Neuronal stem cell (in vitro differentiated cells): ENCODE measurements at regions not wholly inside any gene's neighbourhood (a gene's known extent, or its start where the extent isn't known, plus 50 kb on each side); places are given as distances from the start of the nearest gene placed in this dataset.

Source experiments
- DNase-seq: peaks from one replicate; pipeline ENCODE4 v3.0.0-alpha.2; 2013; ENCODE audit warnings: low spot score
- H2AFZ ChIP-seq: one replicate; pipeline ENCODE4 v1.6.1; 2013; ENCODE audit warnings: mild to moderate bottlenecking, low read length, inconsistent platforms
- H2AK5ac ChIP-seq: 2 replicates; pipeline ENCODE4 v1.6.1; 2013; ENCODE audit warnings: low read depth, mild to moderate bottlenecking, inconsistent platforms, low read length, moderate library complexity, mixed read lengths
- H2BK120ac ChIP-seq: 2 replicates; pipeline ENCODE4 v1.6.1; 2013; ENCODE audit warnings: low read depth, mild to moderate bottlenecking, inconsistent platforms, low read length, moderate library complexity, mixed read lengths
- H2BK12ac ChIP-seq: one replicate; pipeline ENCODE4 v1.6.1; 2013; ENCODE audit warnings: low read length, inconsistent platforms
- H2BK15ac ChIP-seq: 2 replicates; pipeline ENCODE4 v1.6.1; 2013; ENCODE audit warnings: mild to moderate bottlenecking, low read length, inconsistent platforms, mixed read lengths
- H2BK5ac ChIP-seq: one replicate; pipeline ENCODE4 v1.6.1; 2013; ENCODE audit warnings: inconsistent platforms, mild to moderate bottlenecking, low read length, moderate library complexity
- H3K14ac ChIP-seq: one replicate; pipeline ENCODE4 v1.6.1; 2013; ENCODE audit warnings: low read length, inconsistent platforms
- H3K18ac ChIP-seq: 2 replicates; pipeline ENCODE4 v1.6.1; 2013; ENCODE audit warnings: low read length, inconsistent platforms
- H3K23ac ChIP-seq: 2 replicates; pipeline ENCODE4 v1.6.1; 2013; ENCODE audit warnings: low read depth, mild to moderate bottlenecking, mixed read lengths, low read length, inconsistent platforms; ENCODE audit not compliant: poor library complexity
- H3K27ac ChIP-seq: replicated peaks from 3 replicates; pipeline ENCODE4 v1.5.1; 2013; ENCODE audit warnings: low read length, inconsistent platforms
- H3K27me3 ChIP-seq, 3 experiments: 2 replicates each; pipeline ENCODE4 v1.6.1; 2013; ENCODE audit warnings: low read length in 3 of 3, mild to moderate bottlenecking in 2 of 3, inconsistent platforms in 1 of 3, low read depth in 1 of 3, mixed read lengths in 1 of 3, moderate library complexity in 1 of 3; ENCODE audit not compliant: control insufficient read depth in 3 of 3, insufficient read depth in 3 of 3
- H3K36me3 ChIP-seq, 2 donors: replicated peaks in 1 of 2; 2 replicates each; pipeline ENCODE4 v1.6.1; 2013; ENCODE audit warnings: low read length in 2 of 2; ENCODE audit not compliant: control insufficient read depth in 2 of 2, insufficient read depth in 2 of 2
- H3K4ac ChIP-seq: 2 replicates; pipeline ENCODE4 v1.6.1; 2013; ENCODE audit warnings: inconsistent platforms, mild to moderate bottlenecking, low read length, moderate library complexity
- H3K4me1 ChIP-seq, 2 donors: 1 replicate in 1 of 2; 2 replicates in 1 of 2; pipeline ENCODE4 v1.6.1; 2013; ENCODE audit warnings: low read length in 2 of 2, low read depth in 1 of 2; ENCODE audit not compliant: control insufficient read depth in 2 of 2, insufficient read depth in 1 of 2
- H3K4me2 ChIP-seq: one replicate; pipeline ENCODE4 v1.6.1; 2013; ENCODE audit warnings: mild to moderate bottlenecking, low read length, inconsistent platforms; ENCODE audit not compliant: insufficient read depth, poor library complexity, severe bottlenecking
- H3K4me3 ChIP-seq, 2 donors: 2 replicates each; pipeline ENCODE4 v1.5.1; 2013; ENCODE audit warnings: low read length in 2 of 2, mild to moderate bottlenecking in 2 of 2, inconsistent platforms in 1 of 2, moderate library complexity in 1 of 2
- H3K79me1 ChIP-seq: one replicate; pipeline ENCODE4 v1.6.1; 2013; ENCODE audit warnings: low read depth, mild to moderate bottlenecking, inconsistent platforms, low read length, moderate library complexity
- H3K9ac ChIP-seq: one replicate; pipeline ENCODE4 v1.6.1; 2013; ENCODE audit warnings: mild to moderate bottlenecking, low read depth, low read length, inconsistent platforms; ENCODE audit not compliant: poor library complexity
- H3K9me3 ChIP-seq, 2 donors: replicated peaks in 1 of 2; 2 replicates each; pipeline versions ENCODE3 to v1.6.1; 2013; ENCODE audit warnings: low read length in 2 of 2, mild to moderate bottlenecking in 2 of 2, inconsistent platforms in 1 of 2, low read depth in 1 of 2, mixed read lengths in 1 of 2, moderate library complexity in 1 of 2; ENCODE audit not compliant: control insufficient read depth in 2 of 2, insufficient read depth in 1 of 2
- H4K8ac ChIP-seq: one replicate; pipeline ENCODE4 v1.6.1; 2013; ENCODE audit warnings: low read depth, mild to moderate bottlenecking, inconsistent platforms, low read length, moderate library complexity
- H4K91ac ChIP-seq: one replicate; pipeline ENCODE4 v1.6.1; 2013; ENCODE audit warnings: low read length, low read depth, mild to moderate bottlenecking, inconsistent platforms; ENCODE audit not compliant: poor library complexity
- WGBS, 2 donors: extraction: QIAGEN DNeasy Blood & Tissue Kit; methylation state at CpG; one replicate each; pipeline ENCODE4 v1.1.7; 2013; ENCODE audit warnings: missing lambda C conversion rate in 2 of 2, mixed read lengths in 1 of 2; ENCODE audit not compliant: insufficient read length in 2 of 2, insufficient replicate concordance in 1 of 2; ENCODE audit errors: extremely low coverage in 2 of 2; 5-methylcytosine and 5-hydroxymethylcytosine counted together

GRCh38 chr5:1651971-1652872 lies 128.5 kb upstream of the LPCAT1 start:
- no peak overlapping the region for H2AFZ ChIP-seq
- H2BK12ac ChIP-seq = no peak overlapping the region
- H3K18ac ChIP-seq = peak overlapping the region; percentile 57
- H4K8ac ChIP-seq = no peak overlapping the region
- no peak overlapping the region for H2BK5ac ChIP-seq
- peaks cover 0 to 36% (median 19%) of the 10 kb centered on the region in 3 experiments for H3K27me3 ChIP-seq
- H3K4me3 ChIP-seq = no peak overlapping the region
- no peaks in the 10 kb centered on the region for H3K79me1 ChIP-seq
- no peak overlapping the region for H4K91ac ChIP-seq
- no peak overlapping the region for H3K4ac ChIP-seq
- H3K4me1 ChIP-seq = no peaks in the 10 kb centered on the region
- H3K4me2 ChIP-seq = no peak overlapping the region
- no peaks in the 10 kb centered on the region for H3K36me3 ChIP-seq
- H3K9me3 ChIP-seq = no peaks in the 10 kb centered on the region
- no peak overlapping the region for H3K9ac ChIP-seq
- H3K23ac ChIP-seq = peak overlapping the region; percentile 5
- peak overlapping the region; percentile 74 for H2AK5ac ChIP-seq
- peak overlapping the region; percentile 56 for H3K14ac ChIP-seq
- H2BK15ac ChIP-seq = peak overlapping the region; percentile 83
- DNase-seq = no peak
- H3K27ac ChIP-seq = no peak overlapping the region
- WGBS, 2 donors = no CpG with 5 or more reads among the region's 13 CpGs
- peak overlapping the region; percentile 2 for H2BK120ac ChIP-seq

- no peaks in the 10 kb centered on the region for H3K4me1 ChIP-seq
- H3K4ac ChIP-seq = no peak overlapping the region
- no peak overlapping the region for H4K91ac ChIP-seq
- no peaks in the 10 kb centered on the region for H3K36me3 ChIP-seq
- no peak overlapping the region for H2AFZ ChIP-seq
- no peak overlapping the region for H3K4me3 ChIP-seq
- H3K79me1 ChIP-seq = no peaks in the 10 kb centered on the region
- H3K18ac ChIP-seq = no peak overlapping the region
- H2AK5ac ChIP-seq = no peak overlapping the region
- no peak overlapping the region for H2BK120ac ChIP-seq
- no peak overlapping the region for H3K27ac ChIP-seq
- H3K27me3 ChIP-seq = peaks cover 0 to 27% (median 19%) of the 10 kb centered on the region in 3 experiments
- H3K9ac ChIP-seq = no peak overlapping the region
- no peak overlapping the region for H2BK15ac ChIP-seq
- no peak overlapping the region for H2BK12ac ChIP-seq
- H3K9me3 ChIP-seq = no peaks in the 10 kb centered on the region
- no peak overlapping the region for H3K23ac ChIP-seq
- no CpG with 5 or more reads among the region's 6 CpGs for WGBS, 2 donors
- H3K4me2 ChIP-seq = no peak overlapping the region
- no peak for DNase-seq
- no peak overlapping the region for H4K8ac ChIP-seq
- no peak overlapping the region for H2BK5ac ChIP-seq
- H3K14ac ChIP-seq = no peak overlapping the region
Observed at GRCh38 chr5:1651250-1651649, 127.5 kb upstream of the LPCAT1 start.

- Histone ChIP-seq H2BK5ac (no peak overlapping the region), H3K4ac (no peak overlapping the region), H3K4me3 (no peak overlapping the region), H4K91ac (no peak overlapping the region), H3K79me1 (no peaks in the 10 kb centered on the region), H3K36me3 (no peaks in the 10 kb centered on the region), H2BK120ac (no peak overlapping the region), H2AFZ (no peak overlapping the region), H3K27me3 (peaks cover 0 to 26% (median 26%) of the 10 kb centered on the region in 3 experiments), H4K8ac (no peak overlapping the region), H3K23ac (no peak overlapping the region), H3K4me2 (no peak overlapping the region), H3K9ac (no peak overlapping the region), H3K14ac (no peak overlapping the region), H3K27ac (no peak overlapping the region), H3K4me1 (peaks cover 0 to 3% of the 10 kb centered on the region in 2 donors), H2AK5ac (no peak overlapping the region), H2BK15ac (no peak overlapping the region), H3K18ac (no peak overlapping the region), H3K9me3 (no peaks in the 10 kb centered on the region), H2BK12ac (no peak overlapping the region)
- no CpG with 5 or more reads among the region's 4 CpGs for WGBS, 2 donors
- no peak for DNase-seq
Observed at GRCh38 chr5:1649554-1649953, 125.8 kb upstream of the LPCAT1 start.

- Histone ChIP-seq H3K18ac (no peak overlapping the region), H2BK120ac (no peak overlapping the region), H3K4me2 (no peak overlapping the region), H3K14ac (no peak overlapping the region), H3K4me1 (peaks cover 0 to 3% of the 10 kb centered on the region in 2 donors), H3K9ac (no peak overlapping the region), H4K8ac (no peak overlapping the region), H2AFZ (no peak overlapping the region), H3K4me3 (no peak overlapping the region), H3K4ac (no peak overlapping the region), H2AK5ac (no peak overlapping the region), H3K36me3 (no peaks in the 10 kb centered on the region), H3K27ac (no peak overlapping the region), H3K9me3 (no peaks in the 10 kb centered on the region), H2BK12ac (no peak overlapping the region), H4K91ac (no peak overlapping the region), H3K23ac (no peak overlapping the region), H2BK5ac (no peak overlapping the region), H2BK15ac (no peak overlapping the region), H3K79me1 (no peaks in the 10 kb centered on the region), H3K27me3 (peaks cover 2 to 32% (median 31%) of the 10 kb centered on the region in 3 experiments)
- WGBS, 2 donors = no CpG with 5 or more reads among the region's 4 CpGs
- no peak for DNase-seq
Observed at GRCh38 chr5:1648806-1649205, 125.0 kb upstream of the LPCAT1 start.
